ENCODE measurements at regions not wholly inside any gene's neighbourhood (a gene's known extent, or its start where the extent isn't known, plus 50 kb on each side); places are given as distances from the start of the nearest gene placed in this dataset.

DNA sequence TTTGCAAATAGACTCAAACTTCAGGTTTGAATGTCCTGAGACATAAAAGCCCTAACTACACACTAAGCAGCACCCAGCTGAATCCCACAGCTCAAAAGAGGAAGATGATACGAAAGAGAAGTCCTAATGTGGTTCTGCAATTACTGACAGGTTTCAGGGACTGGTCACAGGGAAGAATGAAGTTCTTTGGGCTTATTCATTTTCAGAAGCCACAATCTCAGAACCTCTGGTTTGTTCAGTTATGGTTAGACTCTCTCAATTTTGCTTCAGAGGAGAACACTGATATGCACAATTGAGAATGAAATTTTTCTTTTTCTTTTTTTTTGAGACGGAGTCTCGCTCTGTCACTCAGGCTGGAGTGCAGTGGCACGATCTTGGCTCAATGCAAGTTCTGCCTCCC is 94.6 kb upstream of the FAM180A start:
- TF ChIP-seq, protein P1, sequence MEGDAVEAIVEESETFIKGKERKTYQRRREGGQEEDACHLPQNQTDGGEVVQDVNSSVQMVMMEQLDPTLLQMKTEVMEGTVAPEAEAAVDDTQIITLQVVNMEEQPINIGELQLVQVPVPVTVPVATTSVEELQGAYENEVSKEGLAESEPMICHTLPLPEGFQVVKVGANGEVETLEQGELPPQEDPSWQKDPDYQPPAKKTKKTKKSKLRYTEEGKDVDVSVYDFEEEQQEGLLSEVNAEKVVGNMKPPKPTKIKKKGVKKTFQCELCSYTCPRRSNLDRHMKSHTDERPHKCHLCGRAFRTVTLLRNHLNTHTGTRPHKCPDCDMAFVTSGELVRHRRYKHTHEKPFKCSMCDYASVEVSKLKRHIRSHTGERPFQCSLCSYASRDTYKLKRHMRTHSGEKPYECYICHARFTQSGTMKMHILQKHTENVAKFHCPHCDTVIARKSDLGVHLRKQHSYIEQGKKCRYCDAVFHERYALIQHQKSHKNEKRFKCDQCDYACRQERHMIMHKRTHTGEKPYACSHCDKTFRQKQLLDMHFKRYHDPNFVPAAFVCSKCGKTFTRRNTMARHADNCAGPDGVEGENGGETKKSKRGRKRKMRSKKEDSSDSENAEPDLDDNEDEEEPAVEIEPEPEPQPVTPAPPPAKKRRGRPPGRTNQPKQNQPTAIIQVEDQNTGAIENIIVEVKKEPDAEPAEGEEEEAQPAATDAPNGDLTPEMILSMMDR (IDR thresholded peaks at IDR 0.05; ENCODE audit: insufficient read depth, low read depth, low read length) = no peak
- DNase-seq (ENCODE audit: low read depth) = no peak
- H3K4me3 ChIP-seq (ENCODE audit: low read depth, low read length) = no peak overlapping the region

DNA sequence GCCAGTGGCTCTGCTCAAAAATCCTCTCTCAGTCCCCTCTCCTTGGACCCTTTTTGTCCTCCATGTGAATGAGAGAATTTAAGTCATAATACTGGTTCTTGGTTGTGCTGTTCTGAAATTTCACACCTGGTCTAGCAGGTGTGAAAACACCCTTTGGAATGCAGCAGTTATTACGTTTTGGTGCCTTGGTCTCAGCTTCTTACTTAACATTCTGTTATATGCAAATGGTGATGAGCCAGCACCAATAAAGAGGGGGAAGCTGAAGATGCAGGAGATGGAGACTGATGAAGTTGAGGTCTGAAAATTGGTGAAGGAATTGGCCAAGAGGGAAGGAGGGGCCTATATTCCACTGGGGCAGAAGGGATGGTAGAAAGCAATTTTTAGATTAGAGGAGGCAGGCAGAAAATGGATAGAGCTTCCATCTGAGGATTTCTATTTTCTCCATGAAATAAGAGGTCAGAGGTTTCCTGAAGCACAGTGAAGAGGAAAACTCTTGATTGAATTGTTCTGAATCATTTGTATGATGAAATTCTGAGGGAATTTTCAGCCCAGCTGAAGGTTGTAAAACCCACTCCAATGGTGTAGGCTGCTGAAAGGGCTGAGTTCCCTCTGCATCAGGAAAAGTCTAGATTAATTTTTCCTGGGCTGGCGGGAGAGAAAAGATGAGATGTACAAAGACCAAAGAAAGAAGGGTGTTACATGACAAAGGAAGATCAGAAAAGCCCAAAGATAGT is 94.0 kb upstream of the FAM180A start:
- H3K4me3 ChIP-seq (ENCODE audit: low read depth, low read length) = no peak overlapping the region
- TF ChIP-seq, protein P1 (IDR thresholded peaks at IDR 0.05; ENCODE audit: insufficient read depth, low read depth, low read length) = no peak
- no peak for DNase-seq (ENCODE audit: low read depth)

DNA sequence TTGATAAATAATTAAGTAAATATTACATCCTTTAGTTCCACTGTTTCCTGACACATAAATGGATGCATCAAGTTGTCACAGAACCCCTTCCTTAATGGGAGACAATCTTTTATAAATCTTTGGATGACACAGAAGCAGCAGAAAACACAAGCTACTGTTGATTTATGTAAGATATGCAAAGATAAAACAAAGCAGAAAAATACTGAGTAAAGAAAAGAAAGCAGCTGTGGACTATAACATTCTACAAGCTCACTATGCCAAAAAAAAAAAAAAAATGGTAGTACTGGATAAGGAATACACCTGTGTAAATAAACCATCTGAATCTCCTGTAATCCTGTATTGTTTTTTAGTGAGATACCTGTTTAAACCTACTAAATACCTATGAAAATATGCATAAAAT is 92.0 kb upstream of the FAM180A start:
- TF ChIP-seq, protein P1 (IDR thresholded peaks at IDR 0.05; ENCODE audit: insufficient read depth, low read depth, low read length) = no peak
- DNase-seq (ENCODE audit: low read depth) = no peak
- no peak overlapping the region for H3K4me3 ChIP-seq (ENCODE audit: low read depth, low read length)

DNA sequence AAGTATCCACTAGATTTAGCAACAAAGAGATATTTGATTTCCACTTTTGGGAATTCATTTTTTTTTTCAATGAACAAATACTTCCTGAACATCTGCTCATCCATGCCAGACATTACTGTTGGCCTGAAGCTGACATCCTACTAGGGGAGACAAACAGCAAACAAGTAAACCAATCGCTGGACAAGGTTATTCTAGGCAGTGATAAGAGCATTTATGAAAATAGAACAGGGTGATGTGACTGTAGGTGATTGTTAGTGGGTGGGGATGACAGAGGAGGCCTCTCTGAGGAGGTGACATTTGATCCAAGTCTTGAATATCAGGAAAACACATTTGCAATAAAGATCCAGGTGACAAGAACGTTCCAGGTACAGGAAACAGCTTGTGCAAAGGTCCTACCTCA is 89.1 kb upstream of the FAM180A start:
- no peak for DNase-seq (ENCODE audit: low read depth)
- TF ChIP-seq, protein P1 (IDR thresholded peaks at IDR 0.05; ENCODE audit: insufficient read depth, low read depth, low read length) = no peak
- H3K4me3 ChIP-seq (ENCODE audit: low read depth, low read length) = no peak overlapping the region

DNA sequence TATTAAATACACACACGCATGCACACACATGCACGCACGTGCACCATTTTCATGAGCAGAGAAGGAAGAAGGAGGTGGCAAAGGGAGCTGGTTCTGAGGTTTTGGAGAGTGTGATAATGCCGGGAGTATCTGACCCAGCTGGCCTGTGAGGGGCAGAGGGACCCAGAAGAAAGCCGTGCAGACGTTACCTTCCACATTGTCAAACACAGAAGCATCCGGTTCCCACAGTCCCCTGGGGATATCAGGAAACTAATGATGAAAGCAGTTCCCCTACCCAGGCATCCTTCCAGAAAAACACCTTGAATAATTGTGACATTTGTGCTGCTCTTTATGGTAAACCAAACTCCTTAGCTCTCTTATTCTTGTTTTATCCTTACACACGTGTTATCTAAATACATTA is 85.7 kb upstream of the FAM180A start:
- TF ChIP-seq, protein P1 (IDR thresholded peaks at IDR 0.05; ENCODE audit: insufficient read depth, low read depth, low read length) = no peak
- DNase-seq (ENCODE audit: low read depth) = no peak
- H3K4me3 ChIP-seq (ENCODE audit: low read depth, low read length) = no peak overlapping the region

DNA sequence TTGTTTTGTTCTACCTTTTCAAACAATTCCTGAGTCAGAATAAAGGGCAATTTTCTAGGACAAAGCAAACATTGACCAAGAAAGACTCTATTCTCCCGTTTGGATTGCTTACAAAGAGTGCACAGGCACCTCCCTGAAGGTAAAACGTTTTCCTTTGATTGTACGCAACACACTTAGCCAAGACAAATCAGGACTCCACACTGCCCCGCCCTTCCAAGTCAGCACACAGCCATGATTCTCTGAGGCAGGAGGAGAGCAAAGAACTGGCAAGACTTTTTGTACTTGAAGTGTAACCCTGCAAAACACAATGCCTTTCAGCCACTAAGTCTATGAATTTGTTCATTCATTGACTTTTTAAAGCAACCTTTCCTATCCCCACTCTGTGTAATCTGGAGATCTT is 85.0 kb upstream of the FAM180A start:
- DNase-seq (ENCODE audit: low read depth) = no peak
- no peak overlapping the region for H3K4me3 ChIP-seq (ENCODE audit: low read depth, low read length)
- TF ChIP-seq, protein P1 (IDR thresholded peaks at IDR 0.05; ENCODE audit: insufficient read depth, low read depth, low read length) = no peak
